Thyroid gland (tissue), 4 donors: ENCODE measurements at regions not wholly inside any gene's neighbourhood (a gene's known extent, or its start where the extent isn't known, plus 50 kb on each side); places are given as distances from the start of the nearest gene placed in this dataset.

ENCODE experiments used
- DNase-seq, 2 donors: peaks; one replicate each; pipeline ENCODE4 v3.0.0-alpha.2; 2019
- H3K27ac ChIP-seq, 3 donors: fragments of 200-600 bp; sonication (generic); 1 replicate in 2 of 3; 2 replicates in 1 of 3; pipeline ENCODE4 v1.5.1; 2016 to 2019; ENCODE audit warnings: mild to moderate bottlenecking in 1 of 3, moderate library complexity in 1 of 3
- H3K27me3 ChIP-seq: fragments of 200-600 bp; sonication (generic); one replicate; pipeline ENCODE4 v1.5.1; 2019
- H3K36me3 ChIP-seq, 2 donors: fragments of 200-600 bp; sonication (generic); one replicate each; pipeline ENCODE4 v1.5.1; 2016 to 2019
- H3K4me1 ChIP-seq, 2 donors: fragments of 200-600 bp; sonication (generic); one replicate each; pipeline ENCODE4 v1.5.1; 2017 to 2019
- H3K4me3 ChIP-seq, 3 donors: fragments of 200-600 bp; sonication (generic); replicated peaks in 1 of 3; 1 replicate in 2 of 3; 2 replicates in 1 of 3; pipeline ENCODE4 v1.5.1; 2016; ENCODE audit warnings: mild to moderate bottlenecking in 1 of 3
- H3K9me3 ChIP-seq: fragments of 200-600 bp; sonication (generic); one replicate; pipeline ENCODE4 v1.5.1; 2017
- POLR2A ChIP-seq, 2 donors: fragments of 450-650 bp; IDR thresholded peaks; one replicate each; pipeline ENCODE4 v1.6.1; 2017; ENCODE audit warnings: antibody characterized with exemption in 2 of 2, mild to moderate bottlenecking in 2 of 2, moderate library complexity in 1 of 2
- WGBS, 2 donors: methylation state at CpG; one replicate each; pipeline ENCODE4 v1.1.5; 2017; 5-methylcytosine and 5-hydroxymethylcytosine counted together
- intact Hi-C: fragments of 100-400 bp; cut with DNase I; formaldehyde crosslinking; loops from one replicate; pipeline ENCODE4 v1.15.1; 2023
- TF ChIP-seq, protein P1 (sequence below), 6 experiments: fragments of 200-600 bp in 3 of 6; fragments of 450-650 bp in 3 of 6; sonication (generic) in 3 of 6; IDR thresholded peaks; one replicate each; pipeline ENCODE4 v1.5.1; 2016 to 2019; ENCODE audit warnings: antibody characterized with exemption in 6 of 6, mild to moderate bottlenecking in 2 of 6, inconsistent platforms in 1 of 6, moderate library complexity in 1 of 6

DNA sequence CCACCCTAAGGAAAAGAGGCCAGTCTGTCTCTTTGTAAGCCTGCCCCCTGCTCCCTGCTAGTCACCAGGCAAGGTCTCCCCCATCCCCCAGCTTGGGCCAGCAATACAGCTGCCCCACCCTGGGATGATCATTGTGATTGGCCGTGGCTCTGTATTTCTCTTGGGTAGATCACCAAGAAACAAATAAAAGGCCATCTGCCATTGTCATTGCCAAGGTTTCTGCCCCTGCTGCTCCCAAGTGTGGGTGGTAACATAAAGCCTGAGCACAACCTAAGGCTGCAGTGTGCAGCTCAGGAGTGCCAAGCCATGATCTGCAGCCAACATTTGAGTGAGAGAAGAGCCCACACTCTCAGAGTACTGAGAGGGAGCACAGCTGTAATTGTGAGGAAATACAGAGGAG, 241.0 kb upstream of the POF1B start:
- H3K27ac ChIP-seq: no peak overlapping the region
- no peak overlapping the region for H3K4me3 ChIP-seq
- WGBS, 2 donors: 73% methylated on average over 1 of the region's 1 CpG; no CpG with 5 or more reads in 1 of the 2 donors
- TF ChIP-seq POLR2A (IDR thresholded peaks at IDR 0.05): no peak
- TF ChIP-seq, protein P1, sequence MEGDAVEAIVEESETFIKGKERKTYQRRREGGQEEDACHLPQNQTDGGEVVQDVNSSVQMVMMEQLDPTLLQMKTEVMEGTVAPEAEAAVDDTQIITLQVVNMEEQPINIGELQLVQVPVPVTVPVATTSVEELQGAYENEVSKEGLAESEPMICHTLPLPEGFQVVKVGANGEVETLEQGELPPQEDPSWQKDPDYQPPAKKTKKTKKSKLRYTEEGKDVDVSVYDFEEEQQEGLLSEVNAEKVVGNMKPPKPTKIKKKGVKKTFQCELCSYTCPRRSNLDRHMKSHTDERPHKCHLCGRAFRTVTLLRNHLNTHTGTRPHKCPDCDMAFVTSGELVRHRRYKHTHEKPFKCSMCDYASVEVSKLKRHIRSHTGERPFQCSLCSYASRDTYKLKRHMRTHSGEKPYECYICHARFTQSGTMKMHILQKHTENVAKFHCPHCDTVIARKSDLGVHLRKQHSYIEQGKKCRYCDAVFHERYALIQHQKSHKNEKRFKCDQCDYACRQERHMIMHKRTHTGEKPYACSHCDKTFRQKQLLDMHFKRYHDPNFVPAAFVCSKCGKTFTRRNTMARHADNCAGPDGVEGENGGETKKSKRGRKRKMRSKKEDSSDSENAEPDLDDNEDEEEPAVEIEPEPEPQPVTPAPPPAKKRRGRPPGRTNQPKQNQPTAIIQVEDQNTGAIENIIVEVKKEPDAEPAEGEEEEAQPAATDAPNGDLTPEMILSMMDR (IDR thresholded peaks at IDR 0.05): no peak
- no peaks in the 10 kb centered on the region for H3K36me3 ChIP-seq
- DNase-seq: no peak
- H3K9me3 ChIP-seq: no peaks in the 10 kb centered on the region
- intact Hi-C loops: no loop called here
- H3K27me3 ChIP-seq: no peaks in the 10 kb centered on the region
- H3K4me1 ChIP-seq: no peaks in the 10 kb centered on the region

DNA sequence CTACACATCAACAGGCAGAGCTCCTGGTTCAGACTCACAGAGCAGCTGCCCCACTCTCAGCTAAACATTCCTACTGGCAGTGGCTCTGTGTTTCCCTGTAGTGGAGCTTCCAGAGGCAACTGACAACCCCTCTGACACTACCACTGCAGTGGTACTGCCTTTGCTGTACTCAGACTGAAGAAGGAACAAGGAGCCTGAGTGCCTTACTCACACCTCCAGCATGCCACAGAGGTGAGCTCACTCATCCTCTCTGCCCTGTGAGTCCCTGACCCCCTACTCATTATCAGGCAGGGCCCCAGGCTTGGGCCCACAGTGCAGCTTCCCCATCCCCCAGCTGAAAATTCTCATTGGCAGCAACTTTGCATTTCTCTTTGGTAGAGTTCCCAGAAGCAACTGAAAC, 240.5 kb upstream of the POF1B start:
- no peak for TF ChIP-seq POLR2A (IDR thresholded peaks at IDR 0.05)
- TF ChIP-seq, protein P1 (IDR thresholded peaks at IDR 0.05): no peak
- no peaks in the 10 kb centered on the region for H3K9me3 ChIP-seq
- H3K27ac ChIP-seq: no peak overlapping the region
- intact Hi-C loops: no loop called here
- no peak for DNase-seq
- H3K4me3 ChIP-seq: no peak overlapping the region
- H3K36me3 ChIP-seq: no peaks in the 10 kb centered on the region
- H3K4me1 ChIP-seq: no peaks in the 10 kb centered on the region
- H3K27me3 ChIP-seq: no peaks in the 10 kb centered on the region

DNA sequence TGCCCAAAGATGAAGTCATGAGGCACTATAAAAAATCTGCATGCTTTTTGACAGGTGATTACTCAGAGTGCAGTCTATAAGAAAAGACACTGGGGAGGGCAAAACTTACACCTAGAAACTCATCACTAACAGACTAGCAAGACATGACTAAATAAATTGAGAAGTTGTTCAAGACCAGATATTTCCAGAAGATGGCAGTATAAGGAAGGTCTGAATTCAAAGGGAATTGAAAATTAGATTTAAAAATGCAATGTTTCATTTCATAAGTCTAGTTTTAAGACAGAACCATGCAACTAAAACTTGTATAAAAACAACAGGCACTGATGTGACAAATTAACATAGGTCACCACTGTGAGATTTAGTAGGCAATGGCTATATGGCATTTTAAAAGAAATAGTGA, 232.5 kb upstream of the POF1B start:
- no peaks in the 10 kb centered on the region for H3K36me3 ChIP-seq
- no peaks in the 10 kb centered on the region for H3K27me3 ChIP-seq
- TF ChIP-seq, protein P1 (IDR thresholded peaks at IDR 0.05): no peak
- TF ChIP-seq POLR2A (IDR thresholded peaks at IDR 0.05): no peak
- H3K4me3 ChIP-seq: no peak overlapping the region
- H3K27ac ChIP-seq: no peak overlapping the region
- no peak for DNase-seq
- no peaks in the 10 kb centered on the region for H3K9me3 ChIP-seq
- intact Hi-C loops: no loop called here
- no peaks in the 10 kb centered on the region for H3K4me1 ChIP-seq

DNA sequence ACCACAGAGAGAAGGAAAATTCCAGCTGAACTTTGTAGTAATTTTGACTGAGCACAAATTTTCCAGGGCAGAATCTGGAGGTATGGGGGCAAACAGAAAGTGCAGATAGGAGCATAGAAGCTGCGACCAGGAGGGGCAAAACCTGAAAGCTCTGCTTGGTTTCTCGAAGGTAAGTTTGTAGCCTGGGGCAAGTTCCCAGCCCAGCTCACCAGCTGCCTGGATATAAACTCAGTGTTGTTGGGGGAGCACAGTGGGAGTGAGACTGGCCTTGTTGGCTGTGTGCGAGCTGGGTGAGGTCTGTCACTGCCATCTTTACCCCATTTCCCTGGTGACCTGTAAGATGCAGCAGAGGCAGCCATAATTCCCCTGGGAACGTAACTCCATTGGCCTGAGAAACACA, 213.5 kb upstream of the POF1B start:
- intact Hi-C loops: no loop called here
- H3K36me3 ChIP-seq: no peaks in the 10 kb centered on the region
- no peaks in the 10 kb centered on the region for H3K9me3 ChIP-seq
- H3K27ac ChIP-seq: no peak overlapping the region
- WGBS, 2 donors: 81 to 93% methylated on average over 3 to 4 of the region's 4 CpGs
- H3K4me1 ChIP-seq: no peaks in the 10 kb centered on the region
- H3K4me3 ChIP-seq: no peak overlapping the region
- DNase-seq: no peak
- no peak for TF ChIP-seq POLR2A (IDR thresholded peaks at IDR 0.05)
- TF ChIP-seq, protein P1 (IDR thresholded peaks at IDR 0.05): no peak
- H3K27me3 ChIP-seq: no peaks in the 10 kb centered on the region

DNA sequence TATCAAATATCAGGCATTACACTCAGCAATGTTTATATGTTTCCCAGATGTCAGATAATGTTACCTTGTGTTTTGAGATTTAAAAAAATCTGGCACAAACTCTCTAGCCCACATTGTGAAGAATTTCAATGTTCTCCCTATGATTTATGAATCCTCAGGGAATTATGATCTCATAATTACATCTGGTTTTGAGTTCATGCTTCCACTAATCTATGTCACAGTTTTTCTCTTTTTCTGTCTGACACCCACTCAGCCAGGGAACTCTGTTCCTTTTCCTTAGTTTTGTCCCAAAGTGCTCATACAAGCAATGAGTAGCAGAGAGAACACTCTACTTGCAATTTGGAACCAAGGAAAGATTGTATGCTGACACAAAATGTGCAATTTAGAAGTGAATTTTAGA, 212.1 kb upstream of the POF1B start:
- Histone ChIP-seq H3K4me3 (no peak overlapping the region), H3K9me3 (no peaks in the 10 kb centered on the region), H3K27ac (no peak overlapping the region), H3K4me1 (no peaks in the 10 kb centered on the region), H3K27me3 (no peaks in the 10 kb centered on the region), H3K36me3 (no peaks in the 10 kb centered on the region)
- TF ChIP-seq, protein P1 (IDR thresholded peaks at IDR 0.05): no peak
- DNase-seq: no peak
- intact Hi-C loops: no loop called here
